GM18858 (cell line): ENCODE measurements at regions not wholly inside any gene's neighbourhood (a gene's known extent, or its start where the extent isn't known, plus 50 kb on each side); places are given as distances from the start of the nearest gene placed in this dataset.
"Not testable (repeated sequence)": the region's sequence is repeated elsewhere in the genome, so short reads cannot be mapped to it uniquely, and the experiment has no call there.

Experiments
- ATAC-seq: cut with Tn5 transposase; IDR thresholded peaks from one replicate; pipeline ENCODE4 v1.9.1; 2021; ENCODE audit not compliant: unreplicated experiment

DNA sequence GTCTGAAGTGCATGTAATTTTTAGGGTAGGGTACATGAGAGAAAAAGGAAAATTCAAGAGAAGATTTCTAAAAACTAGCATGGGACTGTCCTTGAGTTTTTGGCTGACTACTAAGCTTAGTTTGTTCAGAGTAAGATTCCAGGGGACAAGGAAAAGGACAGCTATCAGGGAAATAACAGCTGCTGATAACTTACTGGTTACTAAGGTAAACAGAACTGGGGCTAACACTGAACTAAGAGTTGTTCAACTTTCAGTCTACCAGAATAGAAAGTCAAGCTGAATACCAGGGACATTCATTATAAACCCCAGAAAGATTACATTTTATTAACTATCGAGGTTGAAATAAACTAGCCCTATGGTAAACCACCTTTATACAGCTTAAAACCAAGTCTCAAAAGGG, 261.8 kb upstream of the CYRIA start:
- no peak for ATAC-seq

DNA sequence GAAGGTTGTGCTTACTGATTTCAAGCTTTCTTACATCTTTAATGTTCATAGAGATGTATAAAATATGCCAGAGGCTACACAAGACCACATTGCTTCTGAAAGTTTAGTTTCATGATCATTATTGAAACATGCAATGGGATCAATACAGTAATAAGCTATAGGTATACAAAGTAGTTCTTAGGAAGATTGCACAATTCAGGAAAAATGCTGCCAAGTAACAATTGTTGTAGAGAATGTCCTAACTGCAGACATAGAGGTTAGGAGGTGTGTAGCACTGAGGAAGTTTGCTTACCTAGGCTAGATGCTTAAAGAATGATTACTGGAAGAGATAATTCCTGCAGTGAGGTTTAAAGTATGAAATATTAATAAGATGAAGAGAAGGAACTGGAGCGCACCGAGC, 259.5 kb upstream of the CYRIA start:
- ATAC-seq: no peak

DNA sequence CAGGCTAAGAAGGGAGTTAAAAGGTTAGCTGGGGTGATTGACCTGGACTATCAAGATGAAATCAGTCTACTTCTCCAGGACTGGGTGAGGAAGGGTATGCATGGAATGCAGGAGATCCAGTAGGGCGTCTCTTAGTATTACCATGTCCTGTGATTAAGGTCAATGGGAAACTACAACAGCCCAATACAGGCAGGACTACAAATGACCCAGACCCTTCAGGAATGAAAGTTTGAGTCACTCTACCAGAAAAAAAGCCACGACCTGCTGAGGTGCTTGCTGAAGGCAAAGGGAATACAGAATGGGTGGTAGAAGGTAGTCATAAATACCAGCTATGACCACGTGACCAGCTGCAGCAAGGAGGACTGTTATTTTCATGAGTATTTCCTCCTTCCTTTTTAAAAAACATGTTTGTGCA, 249.7 kb upstream of the CYRIA start:
- not testable (repeated sequence) for ATAC-seq

DNA sequence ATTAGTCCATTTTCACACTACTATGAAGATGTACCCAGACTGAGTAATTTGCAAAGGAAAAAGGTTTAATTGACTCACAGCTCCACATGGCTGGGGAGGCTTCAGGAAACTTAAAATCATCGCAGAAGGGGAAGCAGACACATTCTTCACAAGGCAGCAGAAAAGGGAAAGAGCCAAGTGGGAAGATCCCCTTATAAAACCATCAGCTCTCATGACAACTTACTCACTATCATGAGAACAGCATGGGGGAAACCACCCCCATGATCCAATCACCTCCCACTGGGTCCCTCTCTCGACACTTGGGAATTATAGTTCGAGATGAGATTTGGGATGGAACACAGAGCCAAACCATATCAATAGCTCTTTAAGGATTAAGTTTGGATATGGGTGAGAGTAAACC, 246.1 kb upstream of the CYRIA start:
- no peak for ATAC-seq

DNA sequence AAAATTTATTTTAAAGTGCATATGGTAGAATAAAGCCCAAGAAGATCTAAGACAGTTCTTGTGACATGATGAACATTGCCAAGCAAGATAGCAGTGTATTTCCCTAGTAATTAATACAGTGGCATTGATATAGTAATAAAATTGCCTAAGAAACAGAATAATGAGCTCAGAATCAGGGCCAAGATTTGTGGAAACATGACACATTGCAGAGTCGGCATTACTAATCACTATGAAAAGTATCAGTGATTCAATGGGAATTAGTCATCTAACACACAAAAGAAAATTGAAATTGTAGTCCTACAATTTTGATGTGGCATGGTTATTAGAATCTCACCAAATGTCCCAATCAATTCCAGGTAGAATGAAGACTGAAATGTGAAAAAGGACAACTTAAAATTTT, 243.0 kb upstream of the CYRIA start:
- ATAC-seq: no peak

DNA sequence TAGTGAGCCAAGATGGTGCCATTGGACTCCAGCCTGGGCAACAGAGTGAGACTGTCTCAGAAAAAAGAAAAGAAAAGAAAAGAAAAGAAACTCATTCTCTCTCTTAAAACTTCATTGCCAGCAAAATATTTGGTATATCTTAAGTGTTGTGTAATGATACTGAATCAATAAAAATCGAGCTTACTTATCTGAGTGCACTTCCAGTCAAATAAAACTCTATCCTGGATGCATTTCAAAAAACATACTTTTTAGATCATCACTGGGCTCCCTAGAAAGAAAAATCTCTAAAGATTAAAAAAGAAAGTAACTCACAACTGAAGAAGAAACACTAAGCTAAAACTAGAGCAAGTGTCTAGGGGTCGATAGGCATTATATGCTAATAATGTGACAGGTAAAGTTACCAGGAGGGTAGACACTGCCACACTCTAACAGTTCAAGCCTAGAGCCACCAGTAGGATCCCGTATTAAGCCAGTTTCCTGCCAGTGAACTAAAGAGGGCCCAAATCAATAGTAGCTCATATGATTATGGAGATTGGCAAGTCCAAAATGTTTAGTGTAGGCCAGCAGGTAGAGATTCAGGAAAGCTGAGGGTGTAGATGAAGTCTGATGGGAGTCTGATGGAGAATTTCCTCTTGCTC, 242.1 kb upstream of the CYRIA start:
- ATAC-seq: no peak

DNA sequence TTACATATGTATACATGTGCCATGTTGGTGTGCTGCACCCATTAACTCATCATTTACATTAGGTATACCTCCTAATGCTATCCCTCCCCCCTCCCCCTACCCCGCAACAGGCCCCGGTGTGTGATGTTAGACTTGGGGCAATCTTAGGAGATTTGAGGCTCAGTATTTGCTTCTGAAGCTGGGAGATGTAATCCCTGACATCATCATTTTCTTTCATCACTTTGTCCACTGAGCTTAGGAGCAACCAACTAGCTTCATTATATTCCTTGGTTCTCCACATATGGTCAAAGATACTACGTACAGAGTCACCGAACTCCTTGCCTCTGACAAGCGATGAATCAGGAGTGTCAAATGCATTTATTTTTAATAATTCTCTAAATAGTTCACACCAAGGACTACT, 239.7 kb upstream of the CYRIA start:
- ATAC-seq: not testable (repeated sequence)

DNA sequence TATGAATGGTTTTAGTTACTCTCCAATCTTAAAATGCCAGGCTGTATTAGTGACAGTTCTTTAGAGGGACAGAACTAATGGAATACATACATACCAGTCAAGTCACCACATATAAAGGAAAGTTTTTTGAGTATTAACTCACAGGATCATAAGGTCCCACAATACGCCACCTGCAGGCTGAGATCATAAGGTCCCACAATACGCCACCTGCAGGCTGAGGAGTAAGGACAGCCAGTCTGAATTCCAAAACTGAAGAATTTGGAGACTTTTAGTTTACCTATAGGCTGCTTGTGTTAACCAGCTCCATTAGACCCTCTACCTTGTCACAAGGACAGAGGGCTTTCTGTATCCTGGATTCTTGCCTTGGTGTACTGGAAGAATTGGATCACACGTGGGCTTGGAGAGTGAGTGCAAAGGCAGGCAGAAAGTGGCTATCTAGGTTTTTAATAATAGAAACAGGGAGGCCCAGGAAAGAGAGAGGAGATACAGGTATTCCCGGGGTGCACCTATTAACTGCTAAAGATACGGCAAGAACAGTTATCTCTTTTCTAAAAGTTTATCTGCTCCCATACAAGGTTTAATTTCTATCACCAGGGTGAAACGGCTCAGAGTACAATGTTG, 234.9 kb upstream of the CYRIA start:
- ATAC-seq: peak; percentile 68

DNA sequence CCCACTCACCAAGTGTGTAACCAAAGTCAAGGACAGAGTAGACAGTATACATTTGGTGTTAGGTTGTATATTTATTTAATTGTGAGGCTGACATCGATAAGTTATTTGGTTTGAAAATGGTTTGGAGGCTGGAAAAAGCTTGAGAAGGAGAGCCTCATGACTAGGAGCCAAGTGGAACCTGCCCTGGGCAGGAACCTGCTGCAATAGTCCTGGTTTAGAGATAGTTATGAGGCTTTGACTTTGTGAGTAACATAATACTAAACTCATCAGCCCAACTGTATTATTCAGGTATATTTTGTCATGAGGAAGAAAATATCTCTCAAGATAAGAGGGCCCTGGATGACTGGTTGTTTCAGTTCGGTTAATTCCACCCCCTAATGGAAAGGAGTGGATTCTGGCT, 234.3 kb upstream of the CYRIA start:
- ATAC-seq: no peak

DNA sequence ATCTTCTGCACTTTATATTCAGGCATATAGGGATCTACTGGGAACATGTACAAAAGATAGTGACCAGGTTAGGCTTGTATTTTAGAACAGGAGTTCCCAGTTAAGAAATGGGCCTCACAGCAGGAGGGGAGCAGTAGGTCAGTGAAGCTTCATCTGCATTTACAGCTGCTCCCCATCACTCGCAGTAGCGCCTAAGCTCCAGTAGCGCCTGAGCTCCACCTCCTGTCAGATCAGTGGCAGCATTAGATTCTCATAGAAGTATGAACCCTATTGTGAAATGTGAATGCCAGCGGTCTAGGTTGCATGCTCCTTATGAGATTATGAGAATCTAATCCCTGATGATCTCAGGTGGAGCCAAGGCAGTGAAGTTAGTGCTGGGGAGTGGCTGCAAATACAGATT, 224.4 kb upstream of the CYRIA start:
- ATAC-seq: no peak

DNA sequence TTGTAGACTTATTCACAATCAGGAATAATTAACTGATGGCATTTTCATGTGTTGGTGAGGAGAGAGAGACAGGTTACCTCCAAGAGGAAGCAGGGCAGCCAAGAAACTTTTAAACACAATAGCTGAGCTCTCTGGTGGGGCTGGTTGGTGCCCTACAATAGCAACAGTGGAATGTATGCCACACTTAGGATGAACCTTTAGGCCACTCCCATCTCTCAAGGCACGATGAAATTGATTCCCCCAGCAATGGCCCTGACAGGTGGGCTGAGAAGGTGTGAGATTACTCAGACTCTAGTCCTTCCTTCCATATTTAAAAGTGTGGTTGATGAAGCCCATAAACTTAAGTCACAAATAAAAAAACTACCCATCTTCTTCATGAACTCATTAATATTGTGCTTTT, 219.4 kb upstream of the CYRIA start:
- no peak for ATAC-seq

DNA sequence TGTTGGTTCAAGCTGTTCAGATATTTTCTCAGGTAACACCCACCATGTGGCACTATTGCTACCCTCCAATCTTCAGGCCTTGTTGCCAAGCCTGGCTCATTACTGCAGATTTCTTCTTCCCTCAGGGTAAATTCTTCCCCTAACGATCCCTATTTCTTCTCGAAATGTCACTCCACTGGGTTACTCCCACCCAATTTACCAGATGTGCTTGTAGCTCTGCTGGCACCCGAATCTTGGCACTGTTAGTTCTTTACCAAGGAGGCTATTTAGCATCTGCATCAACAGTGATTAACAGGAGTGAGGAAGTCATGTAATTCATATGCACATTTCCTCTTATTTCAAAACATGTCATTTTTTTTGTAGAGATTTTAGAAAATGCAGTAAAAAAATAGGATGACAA, 217.1 kb upstream of the CYRIA start:
- no peak for ATAC-seq

DNA sequence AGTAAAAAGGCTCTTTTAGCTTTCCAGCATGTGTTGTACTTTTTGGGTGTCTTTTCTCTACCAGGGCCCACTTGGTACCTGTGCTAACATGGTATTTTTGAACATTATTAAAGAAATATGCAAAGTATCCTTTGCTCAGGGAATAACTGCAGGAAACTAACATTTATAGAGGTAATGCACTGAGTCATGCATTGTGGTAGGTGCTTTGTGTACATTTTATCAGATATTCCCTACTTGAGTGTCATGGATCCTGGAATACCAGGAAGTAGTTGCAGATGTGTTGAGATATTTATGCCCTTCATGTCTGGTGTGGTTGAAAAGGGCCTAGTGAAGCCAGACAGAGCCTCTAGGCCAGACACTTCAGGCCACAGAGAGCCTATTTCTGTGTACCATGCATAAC, 215.5 kb upstream of the CYRIA start:
- ATAC-seq: no peak

DNA sequence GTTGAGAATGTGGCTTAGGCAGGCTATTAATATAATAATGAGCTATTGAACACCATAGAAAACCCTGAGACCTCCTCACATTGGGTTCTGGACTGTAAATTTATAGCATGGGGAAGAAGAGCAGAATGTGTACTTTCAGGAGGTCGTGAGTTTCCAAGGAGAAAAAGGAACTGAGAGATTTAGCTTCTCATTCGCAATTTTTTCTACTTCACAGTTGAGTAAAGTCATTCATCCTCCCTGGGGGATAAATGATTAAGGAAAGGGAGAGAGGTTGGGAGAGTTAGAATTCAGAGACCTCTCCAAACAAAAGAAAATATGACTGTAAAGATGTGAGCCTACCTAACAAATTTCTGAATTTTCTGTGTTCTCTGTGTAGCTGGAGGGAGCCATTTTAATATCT, 205.8 kb upstream of the CYRIA start:
- no peak for ATAC-seq

DNA sequence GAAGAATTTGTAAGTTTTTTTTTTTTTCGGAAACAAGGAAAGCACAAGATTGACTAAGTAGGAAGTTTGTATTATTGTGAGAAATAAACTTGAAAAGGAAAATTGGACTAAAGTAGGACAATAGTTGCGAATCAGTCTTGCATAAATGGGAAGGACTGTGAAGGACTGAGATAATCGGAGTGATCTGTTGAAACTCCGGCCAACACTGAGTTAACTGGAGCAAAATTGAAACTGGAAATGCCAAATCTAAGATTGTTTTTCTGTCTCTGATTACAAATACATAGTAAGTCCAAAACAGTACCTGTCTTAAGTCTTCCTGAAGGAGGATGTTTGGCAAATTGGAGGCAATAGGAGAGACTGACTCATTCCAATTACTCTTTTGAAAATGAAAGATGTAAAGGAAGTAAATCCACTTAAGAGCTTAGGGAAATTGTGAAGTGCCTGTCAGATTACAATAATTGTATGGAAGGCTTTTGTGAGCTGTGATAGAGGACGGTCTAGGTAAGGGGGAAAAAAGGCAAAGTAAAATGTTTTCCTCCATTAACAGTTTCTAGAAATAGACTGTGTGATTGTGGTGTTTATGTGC, 204.9 kb upstream of the CYRIA start:
- ATAC-seq: no peak

DNA sequence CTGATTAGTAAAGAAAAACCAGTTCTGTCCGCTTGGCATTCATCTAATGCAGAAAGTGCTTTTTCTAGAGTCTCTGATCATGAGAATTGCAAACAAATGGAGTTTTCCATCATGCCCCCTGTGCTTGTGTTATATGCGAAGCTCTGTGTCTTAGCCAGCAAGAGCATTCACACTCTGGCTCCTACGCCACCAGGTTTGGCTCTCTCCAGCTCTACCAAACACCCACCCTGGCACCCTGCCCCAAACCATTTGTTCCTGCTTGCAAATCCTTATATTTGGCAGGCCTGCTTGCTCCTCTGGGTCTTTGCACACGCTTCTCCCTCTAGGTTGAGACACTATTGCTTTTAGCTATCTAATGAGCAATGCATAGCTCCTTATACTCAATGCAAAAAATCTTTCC, 204.1 kb upstream of the CYRIA start:
- no peak for ATAC-seq

DNA sequence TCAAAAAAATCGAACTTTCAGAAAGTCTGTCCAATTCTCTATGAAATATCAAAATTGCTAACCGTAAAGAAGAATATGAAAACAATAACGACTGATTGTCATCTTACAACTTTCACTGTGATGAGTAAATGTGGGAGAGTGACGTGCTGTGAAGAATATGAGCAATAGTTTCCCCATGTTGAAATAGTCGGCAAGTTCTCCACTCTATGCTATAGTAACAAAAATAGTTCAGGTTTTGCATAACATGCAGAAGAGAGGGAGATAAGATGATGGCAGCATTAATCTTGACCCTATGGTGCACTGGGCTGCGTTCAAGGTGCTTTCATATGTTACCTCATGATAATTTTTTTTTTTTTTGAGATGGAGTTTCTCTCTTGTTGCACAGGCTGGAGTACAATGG, 196.8 kb upstream of the CYRIA start:
- no peak for ATAC-seq

DNA sequence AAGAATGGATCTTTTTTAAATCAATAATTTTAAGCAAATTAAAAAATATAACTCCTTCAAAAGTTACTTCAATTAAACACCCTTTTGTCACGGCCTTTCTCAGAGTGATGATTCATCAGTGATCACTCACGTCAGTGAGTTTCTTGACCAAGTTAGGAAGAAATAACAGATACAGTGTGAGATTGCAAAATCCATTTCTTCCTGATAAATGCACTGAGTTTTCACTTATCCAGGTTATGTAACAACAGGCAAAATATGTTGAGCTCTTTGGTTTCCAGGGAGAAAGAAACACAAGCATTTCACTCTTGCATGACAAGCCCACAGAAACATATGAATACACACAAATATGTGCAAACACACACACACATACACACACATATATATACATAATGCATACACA, 195.9 kb upstream of the CYRIA start:
- ATAC-seq: no peak

DNA sequence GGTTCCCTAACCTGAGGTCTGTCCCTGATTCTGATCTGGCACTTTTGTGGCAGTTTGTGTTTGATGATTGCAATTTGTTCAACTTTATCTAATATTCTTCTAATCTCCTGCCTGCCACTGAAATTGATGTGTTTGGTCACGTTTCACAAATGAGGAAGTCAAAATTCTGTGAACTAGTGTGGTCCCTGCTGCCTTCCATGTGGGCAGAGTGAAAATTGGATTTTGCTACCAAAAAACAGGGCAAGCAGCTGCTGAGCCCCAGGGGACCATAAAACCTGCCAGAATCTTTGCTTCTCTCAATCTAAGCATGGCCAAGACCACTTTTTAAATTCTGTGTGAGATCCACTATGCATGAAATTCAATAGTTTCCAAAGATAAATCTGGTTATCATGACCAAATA, 195.5 kb upstream of the CYRIA start:
- no peak for ATAC-seq

DNA sequence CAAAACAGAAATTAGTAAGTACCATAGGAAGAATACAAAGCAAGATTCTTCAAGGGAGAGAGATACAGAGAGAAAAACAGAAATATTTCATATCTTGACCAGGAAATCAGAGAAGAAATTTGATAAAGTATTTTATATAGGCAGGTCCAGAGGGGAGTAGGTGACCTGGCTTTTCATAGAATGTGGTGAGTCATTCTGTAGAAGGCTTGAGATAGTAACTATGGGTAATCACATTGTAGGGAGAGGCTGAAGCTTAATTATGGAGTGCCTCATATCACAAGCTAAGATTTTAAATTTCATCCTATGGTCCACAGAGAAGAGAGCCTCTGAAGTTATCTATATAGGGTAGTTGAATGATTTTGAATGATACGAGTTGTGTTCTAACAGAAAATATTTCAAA, 195.0 kb upstream of the CYRIA start:
- no peak for ATAC-seq

DNA sequence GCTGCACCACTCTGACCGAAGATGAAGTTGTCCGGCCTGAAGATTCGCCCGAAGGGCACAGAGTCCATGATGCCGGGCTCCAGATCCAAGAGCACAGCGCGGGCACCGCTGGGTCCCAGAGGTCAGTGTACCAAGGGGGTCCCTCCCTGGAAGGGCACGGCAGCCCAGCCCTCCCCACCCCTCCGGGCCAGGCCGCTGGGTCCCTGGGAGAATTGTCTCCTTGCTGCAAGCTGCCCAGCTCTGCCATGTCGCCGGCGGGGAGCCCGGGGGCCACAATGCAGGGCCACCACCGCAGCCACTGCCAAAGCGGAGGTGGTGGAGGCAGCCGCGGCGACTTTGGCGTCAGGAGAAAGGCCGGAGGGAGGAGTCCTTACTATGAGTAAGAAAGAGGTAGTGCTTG, 189.5 kb upstream of the CYRIA start:
- no peak for ATAC-seq

DNA sequence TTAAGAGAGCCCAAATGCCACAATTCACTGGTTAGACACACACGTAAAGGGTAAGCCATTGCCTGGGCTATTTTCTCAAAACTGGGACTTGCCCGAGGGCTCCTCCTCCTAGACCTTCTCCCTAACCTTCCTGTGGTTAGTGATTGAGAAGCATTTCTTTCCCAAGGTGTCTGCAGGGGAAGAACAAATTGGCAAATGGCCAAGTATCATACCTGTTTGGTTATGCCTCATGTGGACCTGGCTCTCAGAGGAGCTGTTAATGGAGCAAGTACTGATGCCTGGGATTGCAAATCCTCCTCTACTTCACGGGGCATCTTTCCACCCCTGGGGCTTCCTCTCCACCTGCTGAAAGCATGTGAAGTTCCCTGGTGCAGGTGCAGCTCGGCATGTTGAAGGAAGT, 187.5 kb upstream of the CYRIA start:
- no peak for ATAC-seq

DNA sequence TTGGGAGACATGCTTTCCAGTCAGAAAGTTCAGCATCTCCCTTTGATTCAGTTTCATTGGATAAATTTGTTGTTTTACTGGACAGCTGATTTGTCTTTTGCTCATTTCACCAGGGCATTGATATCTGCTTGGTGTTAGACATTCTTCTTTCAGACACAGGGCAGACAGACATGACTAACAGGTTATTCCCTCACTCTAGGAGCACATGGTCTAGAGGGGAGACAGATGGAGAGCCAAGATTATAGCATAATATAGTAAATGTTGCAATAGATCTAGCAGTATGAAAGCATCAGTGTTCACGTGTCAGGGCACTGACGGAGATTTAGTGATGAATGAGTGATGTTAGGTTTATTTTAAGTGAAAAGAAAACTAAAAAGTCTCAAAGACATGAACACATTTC, 187.0 kb upstream of the CYRIA start:
- no peak for ATAC-seq
